PC-3 (cell line): ENCODE measurements at regions not wholly inside any gene's neighbourhood (a gene's known extent, or its start where the extent isn't known, plus 50 kb on each side); places are given as distances from the start of the nearest gene placed in this dataset.
"Not testable (repeated sequence)": the region's sequence is repeated elsewhere in the genome, so short reads cannot be mapped to it uniquely, and the experiment has no call there.

Experiments
- EZH2 ChIP-seq: fragments of 300-600 bp; sonication (generic); IDR thresholded peaks from one replicate; pipeline ENCODE4 v1.6.1; 2017; ENCODE audit warnings: antibody characterized with exemption, mild to moderate bottlenecking, low read length; ENCODE audit not compliant: unreplicated experiment
- EZH2phosphoT487 ChIP-seq: fragments of 300-600 bp; sonication (generic); IDR thresholded peaks from 2 replicates; pipeline ENCODE4 v1.6.1; 2018; ENCODE audit warnings: mild to moderate bottlenecking, antibody characterized with exemption, low read length, borderline replicate concordance
- TF ChIP-seq, protein P1 (sequence below): fragments of 300-600 bp; sonication (generic); conservative IDR thresholded peaks from 2 replicates; pipeline ENCODE4 v1.5.1; 2017; ENCODE audit warnings: antibody characterized with exemption, low read depth, mild to moderate bottlenecking, low read length

DNA sequence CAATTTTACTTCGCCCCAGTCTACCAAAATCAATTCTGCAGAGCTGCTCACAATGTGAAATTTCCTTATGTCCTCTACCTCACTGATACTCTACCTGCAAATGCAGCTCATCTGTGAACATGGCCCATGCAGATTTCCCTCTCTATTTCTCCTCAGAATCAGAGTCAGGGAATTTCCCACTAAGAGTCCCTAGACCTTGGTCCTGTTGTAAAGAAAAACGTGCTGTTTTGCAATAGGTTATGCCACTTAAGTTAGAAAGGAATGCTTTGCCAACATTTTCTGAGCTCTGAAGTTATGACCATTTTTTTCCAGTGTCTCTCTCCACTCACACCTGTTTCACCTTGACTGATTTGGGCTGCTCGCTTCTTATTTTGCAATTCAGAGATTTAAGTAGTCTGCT lies 524.0 kb downstream of the TTLL7 start:
- TF ChIP-seq, protein P1, sequence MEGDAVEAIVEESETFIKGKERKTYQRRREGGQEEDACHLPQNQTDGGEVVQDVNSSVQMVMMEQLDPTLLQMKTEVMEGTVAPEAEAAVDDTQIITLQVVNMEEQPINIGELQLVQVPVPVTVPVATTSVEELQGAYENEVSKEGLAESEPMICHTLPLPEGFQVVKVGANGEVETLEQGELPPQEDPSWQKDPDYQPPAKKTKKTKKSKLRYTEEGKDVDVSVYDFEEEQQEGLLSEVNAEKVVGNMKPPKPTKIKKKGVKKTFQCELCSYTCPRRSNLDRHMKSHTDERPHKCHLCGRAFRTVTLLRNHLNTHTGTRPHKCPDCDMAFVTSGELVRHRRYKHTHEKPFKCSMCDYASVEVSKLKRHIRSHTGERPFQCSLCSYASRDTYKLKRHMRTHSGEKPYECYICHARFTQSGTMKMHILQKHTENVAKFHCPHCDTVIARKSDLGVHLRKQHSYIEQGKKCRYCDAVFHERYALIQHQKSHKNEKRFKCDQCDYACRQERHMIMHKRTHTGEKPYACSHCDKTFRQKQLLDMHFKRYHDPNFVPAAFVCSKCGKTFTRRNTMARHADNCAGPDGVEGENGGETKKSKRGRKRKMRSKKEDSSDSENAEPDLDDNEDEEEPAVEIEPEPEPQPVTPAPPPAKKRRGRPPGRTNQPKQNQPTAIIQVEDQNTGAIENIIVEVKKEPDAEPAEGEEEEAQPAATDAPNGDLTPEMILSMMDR, result not testable (repeated sequence)
- TF ChIP-seq EZH2, EZH2phosphoT487: not testable (repeated sequence)
